Osteocyte (in vitro differentiated cells): ENCODE measurements at regions not wholly inside any gene's neighbourhood (a gene's known extent, or its start where the extent isn't known, plus 50 kb on each side); places are given as distances from the start of the nearest gene placed in this dataset.
A peak's percentile ranks its signal among the peaks of the same experiment; 100 is the strongest.

Experiments
- DNase-seq: peaks from one replicate; pipeline ENCODE4 v3.0.0; 2021; ENCODE audit warnings: mixed read lengths; ENCODE audit not compliant: unreplicated experiment; ENCODE audit errors: extremely low spot score
- H3K27ac Mint-ChIP-seq: one replicate; pipeline ENCODE4 v1.8.0; 2021; ENCODE audit warnings: mild to moderate bottlenecking, mixed read lengths; ENCODE audit not compliant: unreplicated experiment
- H3K27me3 Mint-ChIP-seq: one replicate; pipeline ENCODE4 v1.8.0; 2021; ENCODE audit warnings: mixed read lengths; ENCODE audit not compliant: unreplicated experiment
- H3K36me3 Mint-ChIP-seq: one replicate; pipeline ENCODE4 v1.8.0; 2021; ENCODE audit warnings: mixed read lengths; ENCODE audit not compliant: unreplicated experiment
- H3K4me1 Mint-ChIP-seq: one replicate; pipeline ENCODE4 v1.8.0; 2021; ENCODE audit warnings: mixed read lengths; ENCODE audit not compliant: unreplicated experiment
- H3K4me3 Mint-ChIP-seq: one replicate; pipeline ENCODE4 v1.8.0; 2021; ENCODE audit warnings: mild to moderate bottlenecking, moderate library complexity, mixed read lengths; ENCODE audit not compliant: unreplicated experiment
- H3K9me3 Mint-ChIP-seq: one replicate; pipeline ENCODE4 v1.8.0; 2021; ENCODE audit warnings: mixed read lengths; ENCODE audit not compliant: unreplicated experiment
- TF ChIP-seq, protein P1 (sequence below): fragments of 200-600 bp; sonication (generic); IDR thresholded peaks from 2 replicates; pipeline ENCODE4 v1.5.0; 2021; ENCODE audit warnings: antibody characterized with exemption, mild to moderate bottlenecking, moderate library complexity

DNA sequence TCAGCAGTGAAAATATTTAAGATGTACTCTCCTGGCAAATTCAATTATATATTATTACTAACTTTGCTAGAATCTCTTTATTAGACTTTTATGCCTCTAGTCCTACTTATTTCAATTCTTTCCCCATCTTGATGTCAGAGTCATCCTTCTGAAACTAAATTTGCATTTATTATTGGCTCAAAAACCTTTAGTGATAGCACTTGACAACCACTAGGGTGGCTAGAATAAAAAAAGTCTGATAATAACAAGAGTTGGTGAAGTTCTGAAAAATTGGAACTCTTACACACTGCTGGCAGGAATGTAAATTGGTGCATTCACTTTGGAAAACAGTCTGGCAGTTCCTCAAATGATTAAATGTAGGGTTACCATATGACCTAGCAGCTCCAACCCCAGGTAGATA is 73.8 kb downstream of the LSMEM1 start:
- H3K27me3 Mint-ChIP-seq, result peaks cover 14% of the 10 kb centered on the region
- no peaks in the 10 kb centered on the region for H3K36me3 Mint-ChIP-seq
- H3K4me1 Mint-ChIP-seq, result no peaks in the 10 kb centered on the region
- no peak overlapping the region for H3K27ac Mint-ChIP-seq
- H3K9me3 Mint-ChIP-seq, result no peaks in the 10 kb centered on the region
- no peak overlapping the region for H3K4me3 Mint-ChIP-seq
- no peak for DNase-seq
- TF ChIP-seq, protein P1, sequence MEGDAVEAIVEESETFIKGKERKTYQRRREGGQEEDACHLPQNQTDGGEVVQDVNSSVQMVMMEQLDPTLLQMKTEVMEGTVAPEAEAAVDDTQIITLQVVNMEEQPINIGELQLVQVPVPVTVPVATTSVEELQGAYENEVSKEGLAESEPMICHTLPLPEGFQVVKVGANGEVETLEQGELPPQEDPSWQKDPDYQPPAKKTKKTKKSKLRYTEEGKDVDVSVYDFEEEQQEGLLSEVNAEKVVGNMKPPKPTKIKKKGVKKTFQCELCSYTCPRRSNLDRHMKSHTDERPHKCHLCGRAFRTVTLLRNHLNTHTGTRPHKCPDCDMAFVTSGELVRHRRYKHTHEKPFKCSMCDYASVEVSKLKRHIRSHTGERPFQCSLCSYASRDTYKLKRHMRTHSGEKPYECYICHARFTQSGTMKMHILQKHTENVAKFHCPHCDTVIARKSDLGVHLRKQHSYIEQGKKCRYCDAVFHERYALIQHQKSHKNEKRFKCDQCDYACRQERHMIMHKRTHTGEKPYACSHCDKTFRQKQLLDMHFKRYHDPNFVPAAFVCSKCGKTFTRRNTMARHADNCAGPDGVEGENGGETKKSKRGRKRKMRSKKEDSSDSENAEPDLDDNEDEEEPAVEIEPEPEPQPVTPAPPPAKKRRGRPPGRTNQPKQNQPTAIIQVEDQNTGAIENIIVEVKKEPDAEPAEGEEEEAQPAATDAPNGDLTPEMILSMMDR, result peak; percentile 9

DNA sequence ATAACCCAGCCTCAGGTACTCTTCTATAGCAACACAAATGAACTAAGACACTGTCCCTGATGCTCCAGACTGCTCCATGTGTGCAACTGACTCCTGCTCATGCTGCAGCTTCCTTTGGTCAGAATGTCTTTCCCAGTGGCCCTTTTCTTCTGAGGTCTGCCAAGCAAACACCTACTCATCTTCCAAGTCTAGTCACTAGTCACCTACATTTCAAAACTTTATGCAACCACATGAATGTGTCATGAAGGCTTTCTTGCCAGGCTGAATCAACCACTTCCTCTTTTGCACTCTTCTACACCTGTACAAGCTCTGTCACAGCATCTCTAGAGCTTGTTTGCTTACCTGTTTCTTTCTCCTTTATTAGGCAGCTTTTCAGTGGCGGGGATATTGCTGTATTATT is 75.8 kb downstream of the LSMEM1 start:
- TF ChIP-seq, protein P1, result no peak
- no peak overlapping the region for H3K4me3 Mint-ChIP-seq

DNA sequence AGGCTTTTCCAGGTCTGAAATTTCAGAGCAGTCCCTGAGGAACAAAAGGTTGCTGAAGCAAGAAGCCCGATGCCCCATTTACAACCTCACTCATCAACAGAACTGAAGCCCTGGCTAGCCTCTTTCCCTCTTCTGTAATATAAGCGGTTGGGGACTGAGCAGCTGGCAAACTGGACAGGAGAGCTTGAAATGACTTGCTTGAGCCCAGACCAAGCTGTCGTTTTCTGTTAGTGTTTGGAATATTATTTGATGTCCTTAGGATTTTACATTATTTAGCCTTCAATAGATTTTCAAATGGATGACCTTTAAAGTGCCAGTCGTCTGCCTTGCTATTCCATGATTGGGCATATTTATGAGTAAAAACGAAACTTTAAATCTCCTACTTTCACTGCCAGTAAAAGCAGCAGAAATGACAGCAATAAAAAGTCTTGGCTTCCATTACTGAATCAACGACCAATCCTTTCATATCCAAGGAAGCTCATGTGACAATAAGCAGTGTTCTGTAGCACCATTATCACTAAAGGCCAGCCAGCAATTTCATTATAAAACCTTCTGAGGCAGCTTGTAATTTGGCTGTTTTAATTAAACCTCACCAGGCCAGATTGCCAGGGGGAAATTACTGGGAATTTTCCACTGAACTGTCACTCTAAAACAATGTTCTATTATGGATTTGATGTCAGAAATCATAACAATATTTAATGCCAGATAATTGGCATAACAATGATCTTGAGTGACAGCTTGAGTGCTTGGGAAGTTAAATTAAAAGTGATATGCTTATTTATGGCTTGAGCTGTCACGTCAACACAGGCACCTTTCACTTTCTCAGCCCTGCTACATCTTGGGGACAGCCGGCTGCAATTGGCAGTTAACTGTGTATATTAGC is 85.9 kb downstream of the LSMEM1 start:
- H3K27me3 Mint-ChIP-seq, result peaks cover 16% of the 10 kb centered on the region
- no peak overlapping the region for H3K4me3 Mint-ChIP-seq
- DNase-seq, result no peak
- no peaks in the 10 kb centered on the region for H3K9me3 Mint-ChIP-seq
- H3K36me3 Mint-ChIP-seq, result no peaks in the 10 kb centered on the region
- TF ChIP-seq, protein P1, result no peak
- no peaks in the 10 kb centered on the region for H3K4me1 Mint-ChIP-seq
- no peak overlapping the region for H3K27ac Mint-ChIP-seq

More for the DNA sequence above, 75.8 kb downstream of the LSMEM1 start:
- no peaks in the 10 kb centered on the region for H3K36me3 Mint-ChIP-seq
- no peaks in the 10 kb centered on the region for H3K4me1 Mint-ChIP-seq
- DNase-seq, result no peak
- H3K27me3 Mint-ChIP-seq, result peaks cover 26% of the 10 kb centered on the region
- H3K27ac Mint-ChIP-seq, result no peak overlapping the region
- no peaks in the 10 kb centered on the region for H3K9me3 Mint-ChIP-seq

GRCh38 chr7:112567388-112567787 is 86.6 kb downstream of the LSMEM1 start:
- H3K36me3 Mint-ChIP-seq, result no peaks in the 10 kb centered on the region
- H3K27ac Mint-ChIP-seq, result no peak overlapping the region
- no peak for DNase-seq
- H3K4me1 Mint-ChIP-seq, result no peaks in the 10 kb centered on the region
- no peaks in the 10 kb centered on the region for H3K9me3 Mint-ChIP-seq
- TF ChIP-seq, protein P1, result no peak
- H3K27me3 Mint-ChIP-seq, result peaks cover 20% of the 10 kb centered on the region
- no peak overlapping the region for H3K4me3 Mint-ChIP-seq

DNA sequence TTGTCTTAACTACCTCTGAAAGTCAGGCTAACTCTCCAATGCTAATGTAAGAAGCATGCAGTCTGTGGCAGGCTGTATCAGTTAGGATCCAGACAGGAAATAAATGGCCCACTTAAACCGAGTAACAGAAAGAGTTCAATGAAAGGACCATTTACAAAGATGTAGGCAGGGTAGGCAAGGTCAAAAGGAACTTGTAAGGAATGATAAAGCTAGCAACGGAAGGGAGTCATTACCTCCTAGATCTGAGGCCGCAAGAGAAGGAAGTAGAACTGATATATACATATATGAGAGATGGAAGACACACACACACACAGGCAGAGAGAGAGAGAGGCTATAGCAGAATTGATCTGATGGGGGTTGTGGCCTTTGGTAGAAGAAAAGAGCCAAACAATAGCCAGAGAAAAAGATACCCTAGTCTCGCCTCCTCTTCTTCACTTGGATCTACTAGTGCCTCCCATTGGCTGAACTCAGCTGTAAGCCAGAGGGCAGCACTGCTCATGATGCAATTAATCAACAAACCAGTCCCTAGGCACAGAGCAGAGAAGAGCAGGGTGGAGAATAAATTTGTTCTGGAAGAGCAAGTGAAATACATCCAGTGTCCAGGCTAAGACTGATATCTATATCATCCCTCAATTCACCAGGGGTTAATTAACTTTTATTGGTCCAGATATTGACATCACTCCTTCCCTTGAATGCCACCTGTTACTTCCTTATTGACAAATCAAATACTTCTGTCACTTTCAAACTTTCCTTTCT is 91.2 kb downstream of the LSMEM1 start:
- Mint-ChIP-seq H3K27ac (no peak overlapping the region), H3K36me3 (no peaks in the 10 kb centered on the region), H3K27me3 (peaks cover 11% of the 10 kb centered on the region), H3K9me3 (no peaks in the 10 kb centered on the region), H3K4me3 (no peak overlapping the region), H3K4me1 (no peaks in the 10 kb centered on the region)
- DNase-seq, result no peak
- TF ChIP-seq, protein P1, result no peak
